LNCAP (cell line): ENCODE measurements at regions not wholly inside any gene's neighbourhood (a gene's known extent, or its start where the extent isn't known, plus 50 kb on each side); places are given as distances from the start of the nearest gene placed in this dataset.

Source experiments
- TF ChIP-seq, protein P1 (sequence below): fragments of 450-650 bp; IDR thresholded peaks from 2 replicates; pipeline ENCODE4 v1.5.1; 2017; ENCODE audit warnings: mild to moderate bottlenecking

GRCh38 chr22:27461470-27461869 is 340.1 kb downstream of the MN1 start:
- TF ChIP-seq, protein P1, sequence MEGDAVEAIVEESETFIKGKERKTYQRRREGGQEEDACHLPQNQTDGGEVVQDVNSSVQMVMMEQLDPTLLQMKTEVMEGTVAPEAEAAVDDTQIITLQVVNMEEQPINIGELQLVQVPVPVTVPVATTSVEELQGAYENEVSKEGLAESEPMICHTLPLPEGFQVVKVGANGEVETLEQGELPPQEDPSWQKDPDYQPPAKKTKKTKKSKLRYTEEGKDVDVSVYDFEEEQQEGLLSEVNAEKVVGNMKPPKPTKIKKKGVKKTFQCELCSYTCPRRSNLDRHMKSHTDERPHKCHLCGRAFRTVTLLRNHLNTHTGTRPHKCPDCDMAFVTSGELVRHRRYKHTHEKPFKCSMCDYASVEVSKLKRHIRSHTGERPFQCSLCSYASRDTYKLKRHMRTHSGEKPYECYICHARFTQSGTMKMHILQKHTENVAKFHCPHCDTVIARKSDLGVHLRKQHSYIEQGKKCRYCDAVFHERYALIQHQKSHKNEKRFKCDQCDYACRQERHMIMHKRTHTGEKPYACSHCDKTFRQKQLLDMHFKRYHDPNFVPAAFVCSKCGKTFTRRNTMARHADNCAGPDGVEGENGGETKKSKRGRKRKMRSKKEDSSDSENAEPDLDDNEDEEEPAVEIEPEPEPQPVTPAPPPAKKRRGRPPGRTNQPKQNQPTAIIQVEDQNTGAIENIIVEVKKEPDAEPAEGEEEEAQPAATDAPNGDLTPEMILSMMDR: no peak

DNA sequence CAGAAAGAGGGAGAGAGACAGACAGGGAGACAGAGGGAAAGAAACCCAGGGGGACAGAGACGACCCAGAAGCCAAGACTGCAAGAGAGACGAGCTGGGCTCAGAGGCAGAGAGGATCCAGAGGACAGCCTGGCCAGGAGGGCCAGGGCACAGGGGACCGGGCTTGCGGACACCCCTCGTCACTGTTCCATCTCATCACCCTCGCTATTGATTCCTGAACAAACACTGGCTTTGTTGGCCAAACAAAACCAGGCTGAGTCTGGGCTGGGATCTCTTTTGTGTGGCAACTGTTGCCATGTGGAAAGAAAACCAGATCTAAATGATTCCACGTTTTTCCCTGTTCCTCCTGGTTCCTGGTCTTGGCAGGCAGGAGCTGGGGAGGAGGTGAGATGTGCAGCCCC is 339.4 kb downstream of the MN1 start:
- TF ChIP-seq, protein P1: no peak

DNA sequence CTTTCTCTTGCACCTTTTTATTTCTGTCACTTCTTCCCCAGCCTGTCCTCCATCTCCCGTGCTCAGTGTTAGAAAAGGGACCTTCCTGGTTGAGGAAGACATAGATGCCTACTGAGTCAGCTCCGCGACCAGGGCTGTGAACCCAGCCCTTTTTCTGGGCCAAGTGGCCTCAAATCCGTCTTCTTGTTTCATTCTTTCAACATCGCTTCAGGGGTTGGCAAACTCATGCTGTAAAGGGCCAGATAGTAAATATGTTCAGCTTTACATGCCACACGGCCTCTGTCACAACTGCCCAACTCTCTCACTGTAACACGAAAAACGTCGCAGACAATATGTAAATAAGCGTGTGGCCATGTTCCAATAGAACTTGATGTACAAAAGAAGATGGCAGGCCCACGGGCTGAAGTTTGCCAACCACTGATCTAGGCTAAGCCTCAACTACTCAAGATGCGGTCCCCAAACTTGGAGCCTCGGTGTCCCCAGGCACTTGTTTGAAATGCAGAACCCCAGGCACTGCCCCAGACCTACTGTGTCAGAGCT is 338.4 kb downstream of the MN1 start:
- TF ChIP-seq, protein P1: no peak

DNA sequence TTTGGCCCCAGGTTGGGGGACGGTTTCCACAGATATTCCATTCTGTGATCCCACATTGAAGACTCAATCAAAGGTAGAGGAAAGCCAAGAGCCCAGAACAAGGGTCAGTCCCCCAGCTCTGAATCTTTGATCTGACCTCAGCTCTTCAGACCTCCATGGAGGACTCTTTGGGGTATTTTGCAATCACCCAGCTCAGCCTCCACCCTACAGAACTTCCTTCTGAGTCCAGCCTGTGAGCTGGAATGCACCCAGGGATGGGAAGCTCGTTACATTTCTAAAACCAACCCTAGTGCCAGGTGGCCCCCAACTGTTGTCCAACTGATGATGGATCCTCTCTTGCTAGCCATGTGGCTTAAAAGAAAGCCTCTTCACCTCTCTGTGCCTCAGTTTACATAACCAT is 335.3 kb downstream of the MN1 start:
- TF ChIP-seq, protein P1: no peak

DNA sequence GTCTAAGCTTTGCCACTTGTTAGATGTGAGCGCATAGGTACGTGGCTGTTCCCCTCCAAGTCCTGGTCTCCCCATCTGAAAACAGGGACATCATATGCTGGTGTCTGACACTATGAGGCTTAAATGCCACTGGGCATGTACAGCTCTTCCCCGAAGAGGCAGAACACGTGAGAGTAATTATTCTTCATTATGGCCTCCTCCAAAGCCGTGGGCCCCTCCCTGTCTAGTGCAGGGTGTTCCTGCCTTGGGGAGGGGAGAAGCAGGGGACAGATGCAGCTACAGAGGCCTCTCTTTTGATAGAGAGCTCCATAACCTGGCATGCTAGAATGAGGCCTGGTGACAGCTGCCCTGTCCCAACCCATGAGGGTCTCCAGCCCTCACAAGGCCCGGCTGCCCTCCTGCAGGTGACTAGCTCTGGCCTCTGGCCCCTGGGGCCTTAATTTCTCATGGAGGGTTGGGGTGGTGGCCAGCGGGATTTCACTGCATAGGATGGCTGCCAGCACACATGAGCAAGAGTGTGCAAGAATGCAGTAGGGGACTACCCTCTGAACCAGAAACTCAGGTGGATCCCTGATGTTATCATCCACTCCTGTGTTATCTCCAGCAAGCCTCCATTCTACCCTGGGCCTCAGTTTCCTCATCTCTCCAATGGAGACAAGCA is 334.6 kb downstream of the MN1 start:
- TF ChIP-seq, protein P1: no peak

DNA sequence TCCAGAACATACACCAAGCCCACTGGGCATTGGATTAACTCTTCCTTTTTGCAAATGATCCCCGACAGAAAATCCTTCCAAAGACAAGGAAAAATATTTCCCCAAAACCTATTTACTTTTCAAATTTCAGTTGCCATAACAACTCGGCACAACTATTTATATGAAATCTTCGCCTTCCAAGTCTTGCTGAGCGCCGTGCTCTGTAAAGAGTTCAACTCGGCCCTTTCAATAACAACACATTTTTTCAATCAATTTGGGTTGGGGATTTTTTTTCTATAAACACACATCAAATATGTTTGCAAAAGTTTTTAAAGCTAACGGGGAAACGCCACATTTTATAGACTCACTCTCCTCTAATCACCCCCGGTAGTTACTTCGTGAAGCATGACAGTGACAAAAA is 333.8 kb downstream of the MN1 start:
- TF ChIP-seq, protein P1: no peak

GRCh38 chr22:27468712-27469111 is 332.8 kb downstream of the MN1 start:
- TF ChIP-seq, protein P1: no peak
